ENCODE measurements at regions not wholly inside any gene's neighbourhood (a gene's known extent, or its start where the extent isn't known, plus 50 kb on each side); places are given as distances from the start of the nearest gene placed in this dataset.

- Histone ChIP-seq H3K9ac (replicated peaks in 1 of 4; ENCODE audit: extremely low read depth in 1 of 4, low read depth in 3 of 4, low read length in 3 of 4) (no peak overlapping the region), H3K4ac (replicated peaks; ENCODE audit: insufficient read length, low read depth, low read length) (no peak overlapping the region), H2BK12ac (ENCODE audit: low read depth, low read length) (no peak overlapping the region), H3K23me2 (ENCODE audit: low read depth, low read length) (no peaks in the 10 kb centered on the region), H3K14ac (ENCODE audit: insufficient read length) (no peak overlapping the region), H3K27me3 (replicated peaks in 1 of 4; ENCODE audit: control insufficient read depth in 3 of 4, extremely low read depth in 1 of 4, insufficient read depth in 3 of 4, low read length in 3 of 4) (no peaks in the 10 kb centered on the region), H2BK120ac (replicated peaks; ENCODE audit: low read depth, low read length) (no peak overlapping the region), H3K4me3 (ENCODE audit: extremely low read depth in 1 of 4, insufficient read depth in 2 of 4, low read depth in 3 of 4, low read length in 4 of 4) (no peak overlapping the region), H2BK15ac (ENCODE audit: low read length) (no peak overlapping the region), H3K9me3 (ENCODE audit: insufficient read depth in 2 of 2, low read depth in 1 of 2, low read length in 1 of 2) (no peaks in the 10 kb centered on the region), H2BK5ac (ENCODE audit: low read depth, low read length) (no peak overlapping the region), H3K18ac (ENCODE audit: extremely low read depth, low read length) (no peak overlapping the region), H3K36me3 (ENCODE audit: control insufficient read depth in 2 of 4, insufficient read depth in 4 of 4, low read length in 3 of 4) (no peaks in the 10 kb centered on the region), H3K27ac (ENCODE audit: low read depth, low read length) (no peak overlapping the region), H4K20me1 (replicated peaks in 1 of 2; ENCODE audit: control insufficient read depth in 1 of 2, insufficient read depth in 2 of 2, low read length in 2 of 2) (no peaks in the 10 kb centered on the region), H3K56ac (replicated peaks; ENCODE audit: insufficient read length, low read depth, low read length) (no peak overlapping the region), H3K4me1 (replicated peaks in 1 of 4; ENCODE audit: control insufficient read depth in 3 of 4, insufficient read depth in 4 of 4, low read length in 3 of 4) (no peaks in the 10 kb centered on the region), H3K79me1 (ENCODE audit: low read depth, low read length) (no peaks in the 10 kb centered on the region), H2BK20ac (ENCODE audit: low read length) (no peak overlapping the region), H3K4me2 (ENCODE audit: insufficient read depth in 1 of 2, low read depth in 2 of 2, low read length in 2 of 2) (no peak overlapping the region), H3K23ac (ENCODE audit: insufficient read length) (no peak overlapping the region), H2AK5ac (ENCODE audit: low read depth, low read length) (no peak overlapping the region), H3K79me2 (ENCODE audit: control insufficient read depth in 1 of 2, insufficient read depth in 2 of 2, low read length in 2 of 2) (no peaks in the 10 kb centered on the region), H2AFZ (ENCODE audit: low read length) (no peak overlapping the region), H4K8ac (ENCODE audit: extremely low read depth, insufficient read depth, low read length) (no peak overlapping the region), H4K5ac (ENCODE audit: insufficient read length, low read depth, low read length) (no peak overlapping the region), H4K91ac (replicated peaks; ENCODE audit: insufficient read length, low read length) (no peak overlapping the region)
- DNase-seq (ENCODE audit: low read depth in 1 of 2, low spot score in 2 of 2) (no peak), FAIRE-seq (no peak)
- CTCF ChIA-PET (ENCODE audit: partially characterized antibody) = no interaction called here
- 100% methylated on average over 3 of the region's 3 CpGs; no CpG with 5 or more reads in 1 of the 2 experiments for WGBS, 2 experiments (ENCODE audit: extremely low coverage in 1 of 2, insufficient coverage in 1 of 2, insufficient read length in 1 of 2, insufficient replicate concordance in 2 of 2, low coverage in 1 of 2, low lambda C conversion rate in 2 of 2, missing lambda C conversion rate in 1 of 2)
- POLR2A ChIA-PET (ENCODE audit: partially characterized antibody) = no interaction called here
- TF ChIP-seq E2F6 (IDR thresholded peaks at IDR 0.05) (no peak), SIX5 (IDR thresholded peaks at IDR 0.05; ENCODE audit: low read depth, low read length) (no peak), SP4 (IDR thresholded peaks at IDR 0.05; ENCODE audit: low read length) (no peak), ASH2L (IDR thresholded peaks at IDR 0.05; ENCODE audit: low read length) (no peak), FOSL1 (IDR thresholded peaks at IDR 0.05; ENCODE audit: insufficient read depth, low read depth, low read length) (no peak), BRCA1 (IDR thresholded peaks at IDR 0.05; ENCODE audit: low read depth, low read length) (no peak), KDM1A (IDR thresholded peaks at IDR 0.05; ENCODE audit: borderline replicate concordance, low read length) (no peak), NANOG (IDR thresholded peaks at IDR 0.05; ENCODE audit: insufficient read depth, low read depth, low read length, poor library complexity, severe bottlenecking) (no peak), YY1 (IDR thresholded peaks at IDR 0.05; ENCODE audit: low read depth, low read length) (no peak), MAFK (IDR thresholded peaks at IDR 0.05; ENCODE audit: low read depth, low read length) (no peak), RXRA (IDR thresholded peaks at IDR 0.05; ENCODE audit: insufficient read depth, low read depth, low read length) (no peak), RFX5 (IDR thresholded peaks at IDR 0.05; ENCODE audit: borderline replicate concordance, low read depth, low read length) (no peak)
- TF ChIP-seq, protein P1, sequence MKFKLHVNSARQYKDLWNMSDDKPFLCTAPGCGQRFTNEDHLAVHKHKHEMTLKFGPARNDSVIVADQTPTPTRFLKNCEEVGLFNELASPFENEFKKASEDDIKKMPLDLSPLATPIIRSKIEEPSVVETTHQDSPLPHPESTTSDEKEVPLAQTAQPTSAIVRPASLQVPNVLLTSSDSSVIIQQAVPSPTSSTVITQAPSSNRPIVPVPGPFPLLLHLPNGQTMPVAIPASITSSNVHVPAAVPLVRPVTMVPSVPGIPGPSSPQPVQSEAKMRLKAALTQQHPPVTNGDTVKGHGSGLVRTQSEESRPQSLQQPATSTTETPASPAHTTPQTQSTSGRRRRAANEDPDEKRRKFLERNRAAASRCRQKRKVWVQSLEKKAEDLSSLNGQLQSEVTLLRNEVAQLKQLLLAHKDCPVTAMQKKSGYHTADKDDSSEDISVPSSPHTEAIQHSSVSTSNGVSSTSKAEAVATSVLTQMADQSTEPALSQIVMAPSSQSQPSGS (IDR thresholded peaks at IDR 0.05; ENCODE audit: low read length) = no peak
Measured at GRCh38 chr10:107969936-107970335, 805.4 kb upstream of the SORCS1 start.
